Ecto neural progenitor cell (in vitro differentiated cells): ENCODE measurements at regions not wholly inside any gene's neighbourhood (a gene's known extent, or its start where the extent isn't known, plus 50 kb on each side); places are given as distances from the start of the nearest gene placed in this dataset.

Experiments
- DNase-seq: peaks from one replicate; pipeline ENCODE4 v3.0.0-alpha.2; 2018; ENCODE audit warnings: low spot score

GRCh38 chr4:132540268-132540667, 608.8 kb upstream of the PCDH10 start:
- no peak for DNase-seq

DNA sequence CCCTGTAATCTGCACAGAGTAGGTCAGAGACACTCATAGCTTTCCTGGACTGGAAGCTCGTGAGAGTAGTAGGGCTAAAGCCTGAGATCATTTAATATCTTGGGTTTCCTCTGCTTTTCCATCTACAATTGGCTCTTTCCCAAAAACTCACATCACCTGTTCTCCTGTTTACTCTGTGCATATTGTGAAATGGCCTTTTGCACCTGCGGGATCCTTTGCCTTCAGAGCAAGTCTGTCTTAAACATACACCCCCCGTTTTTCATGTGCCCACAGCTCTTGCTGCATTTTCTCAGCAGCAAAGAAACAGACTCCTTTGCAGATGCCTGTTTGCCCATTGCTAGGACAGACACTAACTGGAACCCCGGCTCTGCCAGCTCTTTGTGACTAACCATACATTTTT, 608.3 kb upstream of the PCDH10 start:
- DNase-seq = no peak

GRCh38 chr4:132542228-132542627, 606.9 kb upstream of the PCDH10 start:
- no peak for DNase-seq

DNA sequence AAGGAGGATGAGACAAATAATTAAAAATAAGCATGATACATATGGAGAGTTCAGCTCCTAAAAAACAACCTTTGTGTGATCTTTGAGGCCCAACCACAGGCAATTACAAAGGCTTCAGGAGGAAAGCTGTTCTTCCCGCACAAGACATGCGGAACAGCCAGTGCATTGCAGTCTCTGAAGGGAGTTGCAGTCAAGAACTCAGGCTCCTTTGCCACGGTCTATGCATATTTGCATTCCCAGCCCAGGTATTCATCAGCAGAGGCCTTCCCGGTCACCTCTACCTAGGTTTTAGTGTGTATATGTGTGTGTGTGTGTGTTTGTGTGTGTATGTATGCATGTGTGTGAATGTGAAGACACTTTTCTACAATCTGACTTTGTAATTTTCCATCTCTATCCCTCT, 600.6 kb upstream of the PCDH10 start:
- DNase-seq = no peak

GRCh38 chr4:132556316-132556715, 592.8 kb upstream of the PCDH10 start:
- DNase-seq = no peak

DNA sequence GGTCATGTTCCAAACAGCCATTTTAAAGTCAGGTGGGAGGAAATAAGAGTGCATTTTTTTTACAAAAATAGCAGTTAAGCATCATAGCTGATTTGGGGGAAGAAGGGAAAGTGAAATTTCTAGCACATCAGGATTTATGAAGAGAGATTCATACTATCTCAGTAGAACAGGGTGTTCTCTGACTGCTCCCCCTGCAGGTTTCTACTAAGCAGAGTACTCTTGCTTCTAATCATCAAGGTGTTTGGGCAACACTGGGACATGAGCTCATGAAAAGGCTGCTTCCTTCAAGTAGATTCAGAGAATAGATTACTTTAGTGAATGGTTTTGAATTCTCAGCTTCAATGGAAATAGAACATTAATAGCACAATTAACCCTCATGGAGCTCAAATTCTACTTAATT, 591.4 kb upstream of the PCDH10 start:
- DNase-seq = no peak

- no peak for DNase-seq
Observed at GRCh38 chr4:132564920-132565319, 584.2 kb upstream of the PCDH10 start.

- no peak for DNase-seq
Observed at GRCh38 chr4:132565542-132565941, 583.6 kb upstream of the PCDH10 start.

GRCh38 chr4:132572210-132572609, 576.9 kb upstream of the PCDH10 start:
- DNase-seq = no peak

DNA sequence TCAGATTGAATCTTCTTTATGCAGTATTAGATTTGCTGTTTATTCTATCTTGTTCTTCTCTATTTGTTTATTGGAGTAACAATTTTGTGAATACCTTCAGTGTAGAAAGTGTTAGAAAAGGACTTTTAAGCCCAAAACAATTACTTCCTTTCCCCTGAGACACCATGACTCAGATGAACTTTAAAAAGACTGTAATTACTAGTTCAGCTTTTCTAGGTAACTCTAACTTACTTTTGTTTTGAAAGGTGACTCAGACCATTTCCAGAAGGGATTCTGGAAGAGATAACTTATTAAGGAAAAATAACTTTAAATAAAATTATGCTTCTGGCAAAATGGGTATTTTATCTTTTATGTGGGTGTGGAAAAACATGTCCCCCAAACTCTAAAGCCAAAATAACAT, 561.5 kb upstream of the PCDH10 start:
- no peak for DNase-seq

- DNase-seq = no peak
Observed at GRCh38 chr4:132592340-132592739, 556.8 kb upstream of the PCDH10 start.

DNA sequence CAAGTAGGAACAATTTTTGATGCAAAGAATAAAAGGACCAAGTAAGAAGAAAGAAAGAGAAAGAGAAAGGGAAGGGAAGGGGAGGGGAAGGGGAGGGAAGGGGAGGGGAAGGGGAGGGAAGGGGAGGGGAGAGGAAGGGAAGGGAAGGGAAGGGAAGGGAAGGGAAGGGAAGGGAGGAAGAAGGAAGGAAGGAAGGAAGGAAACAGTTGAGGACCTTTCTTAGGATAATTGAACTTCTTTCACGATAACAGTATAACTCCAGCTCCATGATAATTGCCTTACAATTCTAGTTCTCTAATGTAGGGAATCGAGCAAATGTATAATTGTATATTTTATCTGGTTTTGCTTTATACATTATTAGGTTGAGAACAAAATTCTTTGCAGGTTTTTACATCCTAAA, 556.2 kb upstream of the PCDH10 start:
- DNase-seq = no peak

DNA sequence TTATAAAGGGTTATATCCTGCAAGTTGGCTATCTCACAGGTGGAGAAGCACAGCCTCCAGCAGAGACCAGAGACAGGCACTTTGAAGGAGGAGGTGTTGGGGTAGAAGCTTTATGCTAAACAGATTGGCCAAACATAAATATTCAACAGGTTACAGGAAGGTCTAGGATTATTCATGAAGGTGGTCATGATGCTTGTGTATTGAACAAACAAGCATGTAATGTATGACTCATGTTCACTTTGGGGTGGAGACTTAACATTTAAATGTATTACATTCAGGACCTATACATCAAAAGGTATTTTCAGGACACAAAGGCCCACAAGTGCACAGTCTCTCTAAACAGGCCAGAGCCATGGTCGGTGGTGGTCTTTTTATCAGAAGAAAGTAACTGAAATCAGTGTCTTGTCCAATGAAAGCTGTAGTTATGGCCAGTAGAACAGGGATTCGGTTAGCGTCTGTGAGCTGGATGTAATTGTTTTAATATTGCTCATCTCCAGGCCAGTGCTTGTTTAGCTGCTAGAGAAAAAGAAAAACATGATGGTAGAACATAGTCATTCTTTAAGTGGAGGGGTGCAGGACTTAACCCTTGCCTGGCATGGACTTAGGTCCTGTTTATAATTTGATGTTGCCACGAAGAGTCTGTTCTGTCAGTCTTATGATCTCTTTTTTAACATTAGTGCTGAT, 555.2 kb upstream of the PCDH10 start:
- no peak for DNase-seq

DNA sequence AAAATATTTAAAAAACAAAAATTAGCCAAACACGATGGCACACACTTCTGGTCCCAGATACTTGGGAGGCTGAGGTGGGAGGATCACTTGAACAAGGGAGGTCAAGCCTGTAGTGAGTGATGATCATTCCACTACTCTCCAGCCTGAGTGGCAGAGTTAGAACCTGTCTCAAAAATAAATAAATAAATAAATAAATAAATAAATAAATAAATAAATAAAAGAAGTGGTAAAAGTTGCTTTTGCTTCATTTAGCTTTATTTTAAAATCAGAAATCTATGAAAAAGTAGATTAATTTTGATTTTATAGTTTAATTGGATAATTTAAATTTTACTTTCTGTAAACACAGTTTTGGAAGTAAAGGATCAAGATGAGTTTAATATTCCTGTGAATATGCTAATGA, 552.9 kb upstream of the PCDH10 start:
- no peak for DNase-seq

DNA sequence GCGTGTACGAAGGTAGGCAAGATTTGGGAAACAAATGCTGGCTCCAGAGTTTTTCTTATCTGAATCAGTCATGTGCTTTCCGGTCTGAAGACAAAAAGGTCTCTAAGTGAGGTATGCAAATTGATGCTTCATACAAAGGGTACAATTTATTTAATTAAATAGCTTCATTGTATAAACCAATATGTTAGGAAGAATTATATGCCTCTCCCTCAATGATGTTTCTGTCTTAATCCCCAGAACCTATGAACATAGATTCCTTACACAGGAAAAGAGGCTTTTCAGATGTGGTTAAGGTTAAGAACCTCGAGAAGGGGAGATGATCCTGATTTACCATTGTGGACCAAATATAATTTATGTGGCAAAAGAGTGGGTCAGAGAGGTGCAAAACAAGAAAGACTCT, 543.5 kb upstream of the PCDH10 start:
- no peak for DNase-seq

GRCh38 chr4:132614682-132615081, 534.4 kb upstream of the PCDH10 start:
- DNase-seq = no peak

GRCh38 chr4:132619968-132620367, 529.1 kb upstream of the PCDH10 start:
- no peak for DNase-seq

DNA sequence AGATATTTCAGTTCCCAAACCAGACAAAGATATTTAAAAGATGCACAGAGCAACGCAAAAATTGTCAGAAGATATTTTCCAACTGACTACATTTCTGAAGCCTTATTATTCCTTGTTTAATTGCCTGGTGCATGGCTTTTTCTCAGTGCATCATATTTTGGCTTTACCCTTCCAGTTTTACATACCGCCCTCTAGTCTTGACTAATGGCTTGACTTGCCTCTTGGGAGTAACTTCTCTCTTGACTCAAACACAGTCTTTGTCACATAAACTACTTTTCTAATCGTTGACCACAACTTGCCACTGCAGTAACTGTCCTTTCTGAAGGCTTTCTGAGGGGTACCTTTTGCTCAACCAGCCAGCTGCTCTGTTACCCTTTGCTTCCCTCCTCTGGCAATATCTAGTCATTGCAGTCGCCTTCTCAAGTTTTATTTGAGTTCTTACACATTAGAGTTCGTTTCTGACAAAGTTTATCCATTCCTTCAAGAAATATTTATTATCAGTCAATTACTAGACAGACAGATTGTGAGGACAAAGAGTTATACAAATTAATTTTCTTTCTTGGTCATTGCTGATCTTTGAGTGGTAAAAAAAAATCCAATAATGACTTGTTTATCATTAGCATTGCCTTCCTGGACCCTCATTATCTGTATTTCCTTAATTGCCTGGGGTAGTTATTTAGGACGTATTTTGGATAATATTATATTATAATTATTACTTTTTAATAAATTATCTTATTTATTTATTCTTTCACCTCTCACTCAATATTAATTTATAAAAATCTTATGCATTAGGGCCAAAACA, 506.9 kb upstream of the PCDH10 start:
- no peak for DNase-seq

- no peak for DNase-seq
Observed at GRCh38 chr4:132646186-132646585, 502.9 kb upstream of the PCDH10 start.

GRCh38 chr4:132651196-132651595, 497.9 kb upstream of the PCDH10 start:
- no peak for DNase-seq

DNA sequence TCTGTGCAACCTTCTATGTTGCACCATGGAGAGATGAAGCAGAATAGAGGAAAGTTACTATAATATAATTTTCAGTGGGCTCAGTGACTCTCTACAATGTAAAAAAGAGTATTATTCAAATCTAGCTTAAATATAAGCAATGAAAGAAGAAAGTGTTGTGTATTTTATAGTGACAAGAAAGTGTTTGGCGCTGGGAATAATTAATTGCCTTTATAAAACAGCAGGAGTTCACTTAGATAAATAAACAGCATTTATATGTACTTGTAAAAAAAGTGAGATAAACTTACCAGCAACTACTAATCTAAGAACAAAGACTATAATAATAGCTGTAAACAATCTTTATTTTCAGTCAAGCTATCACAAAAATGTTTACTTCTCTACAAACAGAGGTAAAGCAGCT, 488.9 kb upstream of the PCDH10 start:
- DNase-seq = no peak

DNA sequence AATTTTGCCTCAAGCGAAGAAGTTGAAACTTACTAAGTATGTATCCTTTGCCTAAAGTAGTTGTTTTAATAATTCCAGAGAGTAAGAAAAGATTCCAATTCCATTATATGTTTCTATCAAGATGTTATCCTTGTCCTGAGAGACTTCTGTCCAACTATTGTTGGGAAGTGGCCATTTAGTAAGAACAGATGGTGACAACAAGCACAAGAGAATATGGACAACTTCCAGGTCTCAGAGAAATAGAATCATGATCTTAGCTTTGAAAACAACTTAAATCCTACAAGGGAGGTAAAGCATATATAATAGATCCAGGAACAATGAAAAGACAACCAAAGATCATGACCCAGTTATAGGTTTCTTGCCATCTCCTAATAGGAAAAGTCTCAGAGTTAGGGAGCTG, 486.6 kb upstream of the PCDH10 start:
- no peak for DNase-seq

- DNase-seq = no peak
Observed at GRCh38 chr4:132669786-132670185, 479.3 kb upstream of the PCDH10 start.

DNA sequence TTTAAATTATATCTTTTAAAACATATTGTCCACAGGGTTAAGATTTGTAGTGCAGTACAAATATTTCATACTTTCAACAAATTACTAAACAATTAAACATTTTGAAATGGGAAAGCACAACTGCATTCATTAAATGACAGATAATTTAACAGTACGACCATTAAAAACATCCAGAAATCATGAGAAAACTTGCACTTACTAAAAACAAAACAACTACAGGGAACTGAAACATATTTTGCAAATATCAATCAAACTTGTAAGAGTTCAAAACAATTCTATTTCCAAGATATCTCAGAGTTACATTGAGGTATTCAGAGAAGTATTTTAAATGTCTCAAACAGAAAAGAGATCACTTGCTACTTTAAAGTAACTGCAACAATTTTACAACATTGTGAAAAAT, 478.5 kb upstream of the PCDH10 start:
- DNase-seq = no peak
